ENCODE measurements at regions not wholly inside any gene's neighbourhood (a gene's known extent, or its start where the extent isn't known, plus 50 kb on each side); places are given as distances from the start of the nearest gene placed in this dataset.

DNA sequence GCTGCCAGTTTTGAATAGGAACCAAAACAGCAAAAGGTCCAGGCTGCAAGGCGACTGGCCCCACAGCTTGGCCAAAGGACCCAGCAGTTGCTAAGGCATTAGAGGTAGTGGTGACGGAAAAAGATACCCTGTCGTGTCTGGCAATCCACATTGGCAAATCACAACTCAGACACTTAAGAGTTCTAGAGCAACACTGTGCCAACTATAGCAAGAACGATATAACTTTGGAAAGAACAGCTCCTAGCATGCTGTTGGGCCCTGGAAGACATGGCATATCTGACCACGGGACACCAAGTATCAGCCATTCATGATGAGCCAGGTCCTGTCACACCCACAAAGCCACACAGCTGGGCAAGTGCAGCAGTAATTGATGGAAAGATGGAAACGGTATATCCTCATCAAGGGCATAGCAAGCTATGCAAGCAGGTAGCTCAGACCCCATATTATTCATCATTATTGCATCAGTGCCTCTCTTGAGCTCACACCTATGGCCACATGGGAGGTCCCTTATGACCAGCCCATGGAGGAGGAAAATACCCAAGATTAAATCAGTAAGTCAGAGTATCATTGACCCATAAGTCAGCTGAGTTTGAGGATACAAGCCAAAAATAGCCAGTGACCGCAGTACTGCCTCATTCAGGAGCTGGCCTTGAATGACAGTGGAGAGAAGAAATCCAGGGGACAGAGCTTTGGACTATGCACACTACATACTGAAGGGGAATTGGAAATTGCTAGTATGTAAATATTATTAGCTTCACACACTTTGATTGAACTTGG is 221.2 kb downstream of the SETD4 start:
- TF ChIP-seq POLR2AphosphoS5 (IDR thresholded peaks at IDR 0.05) (no peak), CTCF (IDR thresholded peaks at IDR 0.05) (no peak), POLR2A (IDR thresholded peaks at IDR 0.05) (no peak)

Data from suprapubic skin (tissue), 4 donors.